ENCODE measurements at regions not wholly inside any gene's neighbourhood (a gene's known extent, or its start where the extent isn't known, plus 50 kb on each side); places are given as distances from the start of the nearest gene placed in this dataset.

GRCh38 chr6:114605656-114606055 is 262.8 kb upstream of the HS3ST5 start:
- DNase-seq: no peak

- DNase-seq: no peak
Measured at GRCh38 chr6:114600381-114600780, 257.6 kb upstream of the HS3ST5 start.

DNA sequence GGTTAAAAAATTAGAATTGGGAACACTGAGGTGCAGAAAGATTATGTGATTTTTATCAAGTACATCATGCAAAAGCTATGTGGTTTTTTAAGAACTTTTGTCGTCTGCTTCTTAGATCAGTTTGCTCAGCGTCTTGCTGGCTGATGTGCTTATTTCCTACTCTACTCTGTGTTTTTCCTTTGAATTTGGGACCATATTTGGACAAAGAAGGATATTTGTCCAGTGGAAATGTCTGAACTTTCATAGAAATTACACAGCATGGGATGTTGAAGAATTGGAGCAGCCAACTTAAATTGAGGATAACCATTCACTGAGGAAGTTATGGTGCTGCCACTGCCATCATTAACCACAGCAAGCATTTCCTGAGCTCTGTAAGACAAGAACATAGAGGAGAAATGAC is 252.8 kb upstream of the HS3ST5 start:
- no peak for DNase-seq

DNA sequence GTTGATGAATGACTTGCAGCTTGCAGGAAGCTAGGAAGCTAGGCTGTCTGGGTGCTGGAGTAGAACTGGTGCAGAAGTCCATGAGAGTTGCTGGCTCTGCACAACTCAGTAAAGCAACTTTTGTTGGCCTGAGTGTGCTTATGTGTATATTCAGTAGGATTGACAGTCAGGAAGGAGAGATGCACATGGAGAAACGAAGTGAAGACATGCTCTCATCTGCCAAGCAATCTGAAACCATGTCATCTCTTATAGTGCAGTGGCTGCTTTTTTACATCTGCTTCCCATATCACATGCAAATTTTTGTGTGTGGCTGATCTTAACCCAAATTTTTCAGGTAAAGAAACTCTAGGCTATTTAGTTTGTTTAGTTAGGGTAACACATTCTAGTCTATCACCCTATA is 252.4 kb upstream of the HS3ST5 start:
- DNase-seq: no peak

DNA sequence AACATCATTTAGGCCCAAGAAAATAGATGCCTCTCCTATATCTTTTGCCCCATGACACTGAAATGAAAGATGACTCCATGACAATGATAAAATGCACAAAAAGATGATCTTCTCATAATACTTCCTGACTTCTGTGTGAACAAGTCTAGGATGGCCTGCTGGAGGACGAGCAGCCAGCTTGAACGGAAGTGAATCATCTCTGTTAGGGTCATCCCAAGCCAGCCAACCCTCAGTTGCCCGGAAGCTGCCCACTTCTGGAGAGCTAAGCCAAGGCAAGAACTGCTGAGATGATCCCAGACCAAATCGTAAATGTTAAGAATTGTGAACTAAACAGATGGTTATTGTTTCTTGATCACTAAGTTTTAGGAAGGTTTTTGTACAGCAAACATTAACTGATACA is 249.7 kb upstream of the HS3ST5 start:
- DNase-seq: no peak

- DNase-seq: no peak
Measured at GRCh38 chr6:114588726-114589125, 245.9 kb upstream of the HS3ST5 start.

- DNase-seq: no peak
Measured at GRCh38 chr6:114586298-114586697, 243.5 kb upstream of the HS3ST5 start.

DNA sequence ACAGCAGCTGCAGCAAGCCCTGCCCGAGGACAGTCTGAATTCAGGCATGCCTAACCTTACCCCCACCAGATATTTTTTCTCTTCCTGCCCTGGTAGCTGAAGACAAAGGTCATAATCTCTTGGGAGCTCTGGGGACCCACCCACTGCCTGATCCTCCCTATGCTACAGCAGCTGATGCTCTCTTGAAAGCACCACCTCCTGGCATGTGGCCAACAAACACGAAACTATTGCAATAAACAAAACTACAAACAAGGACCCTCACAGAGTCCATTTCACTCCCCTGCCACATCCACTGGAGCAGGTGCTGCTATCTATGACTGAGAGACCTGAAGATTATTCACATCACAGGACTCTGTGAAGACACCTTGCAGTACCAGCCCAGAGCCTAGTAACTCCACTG is 238.5 kb upstream of the HS3ST5 start:
- no peak for DNase-seq

- DNase-seq: no peak
Measured at GRCh38 chr6:114580882-114581281, 238.1 kb upstream of the HS3ST5 start.

- DNase-seq: no peak
Measured at GRCh38 chr6:114579486-114579885, 236.7 kb upstream of the HS3ST5 start.

DNA sequence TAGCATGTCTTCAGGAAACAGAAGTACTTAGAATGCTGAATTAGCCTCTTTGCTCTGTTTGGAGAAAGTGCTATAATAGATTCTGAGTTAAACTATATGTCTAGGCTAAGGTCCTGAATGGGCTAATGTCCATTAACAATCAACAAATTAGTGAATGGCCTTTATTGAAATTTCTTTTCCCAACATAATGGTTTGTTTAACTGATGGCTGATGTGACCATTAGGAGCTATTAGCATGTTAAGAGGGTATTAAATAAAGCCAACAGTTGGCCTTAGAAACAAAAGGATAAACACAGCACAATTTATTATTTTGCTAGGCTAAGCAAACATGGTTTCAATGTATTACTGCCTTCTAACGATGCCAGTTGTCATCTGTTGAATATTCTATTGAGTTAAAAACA is 234.3 kb upstream of the HS3ST5 start:
- DNase-seq: no peak

DNA sequence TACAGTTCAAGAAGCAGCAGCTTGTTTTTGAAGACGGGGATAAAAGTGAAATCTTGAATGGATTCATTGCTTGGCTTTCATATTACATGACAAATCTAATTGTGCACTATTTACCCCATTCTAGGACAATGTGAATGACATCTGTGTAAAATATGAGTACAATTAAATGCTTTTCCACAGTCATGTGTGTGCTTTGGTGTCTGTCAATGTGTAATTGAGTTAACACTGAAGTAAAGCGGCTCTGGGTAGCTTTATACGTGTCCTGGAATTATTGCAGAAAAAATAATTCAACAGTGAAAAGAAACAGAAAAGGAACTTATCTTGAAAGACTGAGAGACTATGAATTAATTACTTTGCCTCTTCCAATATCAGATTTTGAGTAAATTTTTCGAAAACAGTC is 233.5 kb upstream of the HS3ST5 start:
- no peak for DNase-seq

GRCh38 chr6:114569669-114570068 is 226.8 kb upstream of the HS3ST5 start:
- DNase-seq: no peak

DNA sequence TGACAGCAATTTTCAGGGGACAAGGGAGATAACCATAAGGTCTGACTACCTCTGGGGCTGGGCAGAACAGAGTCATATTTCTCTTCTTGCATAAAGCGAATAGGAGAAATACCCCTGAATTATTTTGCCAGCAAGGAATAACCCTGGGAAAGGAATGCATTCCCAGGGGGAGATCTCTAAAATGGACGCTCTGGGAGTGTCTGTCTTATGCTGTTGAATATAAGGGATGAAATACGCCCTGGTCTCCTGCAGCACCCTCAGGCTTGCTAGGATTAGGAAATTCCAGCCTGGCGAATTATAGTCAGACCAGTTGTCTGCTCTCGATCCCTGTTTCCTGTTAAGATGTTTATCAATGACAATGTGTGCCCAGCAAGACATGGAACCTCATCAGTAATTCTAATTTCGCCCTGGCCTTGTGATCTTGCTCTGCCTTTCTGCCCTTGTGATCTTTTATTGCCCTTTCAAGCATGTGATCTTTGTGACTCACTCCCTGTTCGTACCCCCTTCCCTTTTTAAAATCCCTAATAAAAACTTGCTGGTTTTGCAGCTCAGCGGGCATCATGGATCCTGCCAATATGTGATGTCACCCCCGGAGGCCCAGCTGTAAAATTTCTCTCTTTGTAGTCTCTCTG is 221.6 kb upstream of the HS3ST5 start:
- no peak for DNase-seq

DNA sequence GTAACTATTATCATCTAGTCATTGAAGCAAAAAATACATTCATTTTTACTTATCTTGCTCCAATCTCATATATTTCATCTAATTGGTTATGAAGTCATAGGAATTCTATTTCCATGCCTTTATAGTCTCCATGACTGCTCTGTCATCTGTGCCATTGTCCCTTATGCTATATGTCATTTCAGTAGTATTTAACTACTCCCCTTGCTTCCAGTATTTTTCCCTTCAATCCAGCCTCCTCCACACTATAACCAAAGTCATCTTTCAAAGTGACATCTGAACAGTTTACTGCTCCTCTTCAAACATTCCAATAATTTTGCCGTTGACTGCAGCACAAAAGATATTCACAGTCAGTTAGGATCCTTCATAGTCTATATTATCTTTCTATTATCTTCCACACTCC is 216.6 kb upstream of the HS3ST5 start:
- no peak for DNase-seq

DNA sequence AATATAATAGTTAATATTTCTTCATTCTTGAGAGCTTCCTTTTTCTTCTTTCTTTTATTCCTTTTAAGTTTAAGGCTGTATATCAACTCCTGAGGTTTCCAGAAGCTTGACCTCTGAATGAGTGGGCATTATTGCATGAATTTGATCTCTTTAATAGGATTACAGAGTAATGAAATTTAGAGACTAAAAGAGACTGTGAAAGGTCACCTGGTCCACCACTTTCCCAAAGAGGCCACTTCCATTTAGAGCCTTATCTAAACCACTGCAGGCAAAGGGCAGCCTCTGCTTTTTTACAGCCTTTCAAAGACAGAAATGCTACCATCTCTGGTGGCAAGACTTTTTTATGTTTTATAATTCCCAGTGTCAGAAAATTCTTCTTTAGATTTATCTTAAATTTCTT is 215.3 kb upstream of the HS3ST5 start:
- DNase-seq: no peak

- DNase-seq: no peak
Measured at GRCh38 chr6:114556846-114557488, 214.1 kb upstream of the HS3ST5 start.

DNA sequence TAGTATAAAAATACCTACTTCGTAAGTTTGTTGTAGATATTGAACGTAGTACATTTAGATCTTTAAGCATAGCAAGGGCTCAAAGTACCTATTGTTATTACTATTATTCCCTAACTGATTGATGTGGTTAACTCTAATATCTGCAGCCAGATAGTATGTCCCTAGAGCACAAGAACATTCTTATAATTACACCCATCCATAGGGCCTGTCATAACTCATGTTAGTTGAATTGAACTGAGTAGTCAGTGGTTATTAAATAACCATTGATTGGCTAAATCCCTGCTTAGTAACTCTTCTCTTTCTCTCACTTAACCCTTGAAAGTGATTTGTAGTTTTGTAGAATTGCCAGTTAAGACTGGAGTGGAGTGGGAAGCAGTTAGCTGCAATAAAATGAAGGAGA is 207.5 kb upstream of the HS3ST5 start:
- no peak for DNase-seq

DNA sequence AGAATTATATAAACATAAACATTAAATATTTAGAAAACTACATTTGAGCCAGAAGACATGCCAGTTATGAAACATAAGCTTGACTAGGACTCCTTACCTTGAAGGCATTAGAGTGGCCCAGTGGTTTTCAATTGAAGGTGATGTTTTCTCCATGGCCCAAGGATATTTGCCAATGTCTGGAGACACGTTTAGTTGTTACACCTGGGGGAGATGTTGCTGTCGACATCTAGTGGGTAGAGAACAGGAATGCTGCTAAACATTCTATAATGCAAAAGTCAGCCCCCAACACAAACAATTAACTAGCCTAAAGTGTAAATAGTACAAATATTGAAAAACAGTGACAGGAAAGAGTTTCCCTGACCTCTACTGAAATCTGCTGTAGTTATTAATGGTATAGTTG is 200.9 kb upstream of the HS3ST5 start:
- DNase-seq: no peak

DNA sequence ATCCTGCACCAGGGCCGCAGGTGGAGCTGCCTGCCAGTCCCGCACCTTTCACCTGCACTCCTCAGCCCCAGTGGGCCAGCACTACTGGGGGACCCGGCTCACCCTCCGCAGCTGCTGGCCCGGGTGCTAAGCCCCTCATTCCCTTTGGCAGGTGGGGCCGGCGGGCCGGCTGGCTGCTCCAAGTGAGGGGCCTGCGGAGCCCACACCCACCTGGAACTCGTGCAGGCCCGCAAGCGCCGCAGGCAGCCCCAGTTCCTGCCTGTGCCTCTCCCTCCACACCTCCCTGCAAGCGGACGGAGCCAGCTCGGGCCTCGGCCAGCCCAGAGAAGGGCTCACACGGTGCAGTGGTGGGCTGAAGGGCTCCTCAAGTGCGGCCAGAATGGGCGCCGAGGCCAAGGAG is 199.0 kb upstream of the HS3ST5 start:
- DNase-seq: no peak

- no peak for DNase-seq
Measured at GRCh38 chr6:114537977-114538376, 195.2 kb upstream of the HS3ST5 start.

DNA sequence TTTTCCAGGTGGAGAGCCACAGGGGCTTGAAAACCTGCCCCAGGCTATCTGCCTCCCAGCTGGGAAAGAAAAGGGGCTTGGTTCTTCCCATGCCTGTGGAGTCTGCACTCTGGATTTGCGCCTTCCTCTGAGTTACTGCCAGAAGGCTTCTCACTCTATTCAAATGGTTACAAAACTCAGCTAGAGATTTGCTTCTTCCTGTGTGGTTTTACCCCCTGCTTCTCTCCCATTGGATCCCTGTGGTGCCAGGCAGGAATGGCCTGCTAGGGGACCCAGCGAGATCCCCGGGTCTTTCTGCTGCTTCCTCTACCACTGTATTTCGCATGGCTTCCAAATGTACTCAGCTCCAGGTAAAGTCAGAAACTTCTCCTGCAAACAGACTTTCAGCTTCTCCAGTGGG is 192.0 kb upstream of the HS3ST5 start:
- DNase-seq: no peak

DNA sequence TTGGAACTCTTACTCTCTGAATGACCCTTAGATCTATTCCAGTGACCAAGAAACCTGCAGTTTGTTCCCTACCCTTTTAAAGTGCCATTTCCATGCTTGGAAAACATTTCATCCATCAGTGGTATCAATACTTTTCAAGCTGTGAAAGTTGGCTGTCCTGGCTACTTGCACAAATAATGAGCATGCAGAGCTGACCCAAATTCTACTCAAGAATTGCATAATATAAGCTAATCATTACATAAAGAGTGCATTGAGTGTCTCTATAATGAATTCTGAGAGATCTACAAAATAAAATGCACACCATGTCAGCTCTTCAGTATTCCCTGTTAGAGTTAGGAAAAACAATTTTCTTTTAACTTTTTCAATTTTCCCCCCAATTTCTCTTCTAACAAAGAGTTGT is 181.3 kb upstream of the HS3ST5 start:
- DNase-seq: no peak

DNA sequence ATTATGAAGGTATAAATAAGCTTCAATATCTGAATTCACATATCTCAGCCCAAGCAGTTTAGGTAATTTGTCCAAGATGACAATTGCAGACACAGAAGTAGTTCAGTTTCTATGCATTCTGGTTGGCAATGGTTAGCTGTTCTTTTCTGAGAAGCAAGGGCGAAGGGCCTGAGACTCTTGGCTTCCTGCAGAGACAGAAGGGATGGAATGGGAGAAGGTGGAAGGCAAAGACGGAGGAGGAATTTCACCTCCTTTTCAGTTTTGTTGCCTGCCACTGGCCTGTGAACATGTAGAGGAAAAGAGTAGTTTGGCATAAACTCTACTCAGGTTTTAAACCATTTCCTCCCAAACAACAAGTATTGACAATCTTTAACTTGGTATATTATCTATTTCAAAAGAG is 180.7 kb upstream of the HS3ST5 start:
- DNase-seq: no peak

GRCh38 chr6:114521926-114522325 is 179.1 kb upstream of the HS3ST5 start:
- DNase-seq: no peak
